GM12873 (cell line): ENCODE measurements at regions not wholly inside any gene's neighbourhood (a gene's known extent, or its start where the extent isn't known, plus 50 kb on each side); places are given as distances from the start of the nearest gene placed in this dataset.

Experiments
- CTCF ChIP-seq: IDR thresholded peaks from 2 replicates; pipeline ENCODE4 v1.5.1; 2012; ENCODE audit warnings: low read depth, mild to moderate bottlenecking, moderate library complexity, low read length, control low read depth; ENCODE audit not compliant: insufficient read depth; ENCODE audit errors: missing control alignments

DNA sequence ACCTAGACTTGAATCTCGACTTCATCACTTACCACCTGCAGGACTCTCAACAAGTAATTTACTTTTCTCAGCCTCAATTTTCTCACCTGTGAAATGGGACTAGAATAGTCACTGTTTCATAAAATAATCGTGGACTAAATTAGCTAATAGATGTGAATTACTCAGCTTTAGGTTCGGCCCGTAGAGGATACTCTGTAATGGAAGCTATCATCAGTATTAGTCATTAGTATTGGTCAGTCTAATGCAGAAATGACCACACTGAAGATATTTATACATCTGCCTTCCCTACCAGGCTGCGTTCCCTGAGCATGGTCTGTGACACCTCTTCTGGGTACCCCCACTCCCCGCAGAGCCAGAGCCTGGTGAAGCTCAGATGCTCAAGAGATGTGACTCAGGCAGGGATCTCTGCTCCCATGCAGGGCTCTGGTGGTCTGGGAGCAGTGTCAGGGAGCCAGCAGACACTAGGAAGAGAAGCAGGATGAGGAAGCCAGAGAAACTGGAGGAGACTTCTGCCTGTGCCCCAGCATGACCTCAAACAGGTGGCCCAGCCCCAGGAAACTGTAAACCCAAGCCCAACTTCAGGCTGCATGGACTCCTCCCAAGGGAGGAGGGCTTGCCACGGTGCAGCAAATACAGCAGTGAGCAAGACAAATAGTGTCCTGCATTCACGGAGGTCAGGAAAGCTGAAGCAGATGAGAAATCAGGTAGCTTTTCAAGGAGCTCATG lies 88.0 kb upstream of the E2F8 start:
- TF ChIP-seq CTCF = no peak

- no peak for TF ChIP-seq CTCF
Observed at GRCh38 chr11:19327280-19327679, 86.5 kb upstream of the E2F8 start.

DNA sequence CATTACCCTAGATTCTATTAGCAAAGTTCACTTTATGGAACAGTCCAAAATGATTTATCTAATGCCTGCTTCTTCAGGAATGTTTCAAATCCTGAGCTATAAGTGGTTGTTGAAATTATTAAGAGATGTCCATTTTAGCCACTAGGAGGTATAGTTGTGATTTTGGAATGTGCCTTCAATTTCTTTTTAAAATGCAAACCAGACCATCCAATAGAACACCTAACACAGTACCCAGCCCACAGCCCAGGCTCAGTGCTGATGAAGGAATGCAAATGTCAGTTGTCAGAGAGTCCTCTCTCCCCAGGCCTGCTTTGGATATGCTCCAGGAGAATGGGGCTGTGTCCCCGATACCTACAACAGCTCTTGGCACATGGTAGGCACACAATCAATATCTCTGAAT lies 85.8 kb upstream of the E2F8 start:
- TF ChIP-seq CTCF = peak; percentile 26

- TF ChIP-seq CTCF = peak; percentile 36
Observed at GRCh38 chr11:19323502-19323901, 82.8 kb upstream of the E2F8 start.

DNA sequence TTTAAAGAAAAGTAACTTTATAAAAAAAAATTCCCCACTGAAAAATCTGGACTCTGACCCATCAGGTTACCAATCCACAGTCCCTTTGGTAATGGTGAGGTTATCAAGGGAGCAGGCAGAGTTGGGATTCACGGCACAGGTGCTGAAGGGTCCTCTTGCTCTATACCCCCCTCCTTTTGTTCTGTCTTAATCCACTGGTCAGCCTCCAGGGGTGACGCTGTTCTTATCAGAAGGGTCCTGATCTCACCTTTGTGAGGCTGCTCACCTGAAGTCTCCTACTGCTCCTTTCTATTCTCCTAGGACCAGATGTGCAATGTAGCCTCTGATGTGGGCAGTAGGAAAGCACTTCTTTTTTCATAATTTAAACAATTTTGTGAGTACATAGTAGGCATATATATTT lies 80.6 kb upstream of the E2F8 start:
- TF ChIP-seq CTCF = no peak

DNA sequence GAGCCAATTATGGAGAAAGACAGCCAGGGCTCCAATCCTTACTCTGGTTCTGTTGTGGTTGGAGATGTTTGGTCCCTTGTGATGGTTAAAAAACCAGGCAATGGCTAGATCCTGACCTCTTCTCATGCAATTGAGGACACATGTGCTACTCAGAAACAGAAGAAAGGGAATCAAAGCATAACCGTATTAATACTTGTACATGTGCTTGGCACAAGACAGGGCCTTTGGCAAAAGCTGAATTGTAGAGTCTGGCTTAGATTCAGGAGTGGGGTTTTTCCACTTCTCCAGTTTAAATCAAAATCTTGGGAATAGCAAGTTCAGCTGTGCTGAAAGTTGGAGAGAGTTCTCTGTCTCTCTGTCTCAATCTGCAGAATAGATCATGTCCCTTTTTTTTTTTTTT lies 80.1 kb upstream of the E2F8 start:
- no peak for TF ChIP-seq CTCF

DNA sequence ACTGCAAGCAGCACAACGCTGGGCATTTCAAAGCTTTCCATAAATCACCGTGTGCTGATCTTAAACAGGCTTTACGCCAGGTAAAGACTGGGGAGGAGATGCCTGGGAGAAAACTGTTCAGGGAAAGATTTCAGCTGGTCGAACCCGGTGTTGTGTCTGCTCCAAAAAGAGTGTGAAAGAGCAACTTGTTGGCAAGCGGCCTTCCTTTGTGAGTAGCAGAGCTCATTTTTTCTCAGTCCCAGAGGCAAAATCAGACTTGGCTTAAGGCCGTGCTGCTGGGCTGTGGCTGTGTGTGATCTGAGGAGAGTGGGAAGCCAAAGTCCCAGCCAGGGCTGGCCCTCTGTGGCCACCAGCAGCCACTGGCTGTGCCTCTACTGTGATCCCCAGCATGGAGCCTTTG lies 75.7 kb upstream of the E2F8 start:
- no peak for TF ChIP-seq CTCF

GRCh38 chr11:19315511-19315910 lies 74.8 kb upstream of the E2F8 start:
- TF ChIP-seq CTCF = no peak
